Prostate gland (tissue), 2 donors: ENCODE measurements at regions not wholly inside any gene's neighbourhood (a gene's known extent, or its start where the extent isn't known, plus 50 kb on each side); places are given as distances from the start of the nearest gene placed in this dataset.

ENCODE experiments used
- DNase-seq: peaks from one replicate; pipeline ENCODE4 v3.0.0-alpha.2; 2019; ENCODE audit warnings: low spot score
- H3K27ac ChIP-seq, 2 donors: fragments of 200-600 bp; sonication (generic); 2 replicates each; pipeline ENCODE4 v1.5.1; 2017 to 2019
- H3K27me3 ChIP-seq: fragments of 200-600 bp; sonication (generic); replicated peaks from 2 replicates; pipeline ENCODE4 v1.5.1; 2019; ENCODE audit not compliant: insufficient read depth
- H3K36me3 ChIP-seq, 2 donors: fragments of 200-600 bp; sonication (generic); 1 replicate in 1 of 2; 2 replicates in 1 of 2; pipeline versions ENCODE4 v1.5.1 to v1.8.1; 2017 to 2019
- H3K4me1 ChIP-seq: fragments of 200-600 bp; sonication (generic); replicated peaks from 2 replicates; pipeline ENCODE4 v1.5.1; 2019
- H3K4me3 ChIP-seq, 2 donors: fragments of 200-600 bp; sonication (generic); 2 replicates each; pipeline ENCODE4 v1.5.1; 2017 to 2019
- H3K9me3 ChIP-seq: fragments of 200-600 bp; sonication (generic); 2 replicates; pipeline ENCODE4 v1.5.1; 2017
- POLR2A ChIP-seq: fragments of 450-650 bp; IDR thresholded peaks from one replicate; pipeline ENCODE4 v1.6.1; 2016; ENCODE audit warnings: antibody characterized with exemption, mild to moderate bottlenecking
- POLR2AphosphoS5 ChIP-seq: sonication (generic); formaldehyde crosslinking; IDR thresholded peaks from one replicate; pipeline ENCODE4 v1.6.1; 2017; ENCODE audit warnings: antibody characterized with exemption
- WGBS: methylation state at CpG from one replicate; pipeline ENCODE4 v1.1.5; 2018; 5-methylcytosine and 5-hydroxymethylcytosine counted together
- intact Hi-C: fragments of 100-400 bp; cut with DNase I; formaldehyde crosslinking; loops from one replicate; pipeline ENCODE4 v1.14.2; 2022
- TF ChIP-seq, protein P1 (sequence below), 4 experiments: fragments of 200-600 bp in 2 of 4; fragments of 450-650 bp in 2 of 4; sonication (generic) in 2 of 4; IDR thresholded peaks; 1 replicate in 3 of 4; 2 replicates in 1 of 4; pipeline ENCODE4 v1.5.1; 2016 to 2019; ENCODE audit warnings: antibody characterized with exemption in 4 of 4, mild to moderate bottlenecking in 2 of 4, moderate library complexity in 2 of 4

DNA sequence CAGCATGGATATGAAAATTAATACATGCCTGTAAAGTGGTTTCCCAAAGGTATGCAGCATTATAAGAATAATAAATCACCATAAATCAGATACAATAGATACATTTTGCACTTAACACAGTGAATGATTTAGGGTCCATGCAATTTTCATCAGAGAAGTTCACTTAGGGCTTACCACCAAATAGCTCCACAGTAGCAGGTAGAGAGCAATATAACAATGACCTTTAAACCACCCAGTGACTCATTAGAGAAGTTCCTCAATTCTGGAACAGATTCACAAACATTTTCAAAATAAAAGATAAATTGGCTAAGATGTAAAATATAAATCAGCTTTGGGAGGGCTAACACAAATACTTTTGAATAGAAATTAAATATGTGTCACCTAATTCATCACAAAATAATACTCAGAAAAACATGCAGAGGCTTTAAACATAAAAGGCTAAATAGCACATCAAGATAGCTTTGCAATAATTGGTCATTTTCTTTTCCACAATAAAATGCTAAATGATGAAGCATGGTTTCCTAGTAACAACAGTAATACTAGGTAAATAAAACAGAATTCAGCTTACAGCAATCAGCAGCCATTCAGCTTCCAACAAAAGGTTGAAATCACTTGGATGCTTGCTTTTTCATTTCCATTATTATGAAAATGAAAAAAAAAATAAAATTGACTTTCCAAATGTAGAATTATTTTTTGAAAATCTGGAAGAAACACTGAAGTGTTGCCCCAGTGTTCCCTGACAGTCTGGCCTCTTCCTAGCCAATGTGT, 84.3 kb upstream of the NBEA start:
- H3K4me3 ChIP-seq, result no peak overlapping the region
- no peaks in the 10 kb centered on the region for H3K27me3 ChIP-seq
- H3K27ac ChIP-seq, result no peak overlapping the region
- intact Hi-C loops, result no loop called here
- H3K9me3 ChIP-seq, result no peaks in the 10 kb centered on the region
- no peaks in the 10 kb centered on the region for H3K36me3 ChIP-seq
- H3K4me1 ChIP-seq, result no peaks in the 10 kb centered on the region
- no peak for DNase-seq
- TF ChIP-seq, protein P1, sequence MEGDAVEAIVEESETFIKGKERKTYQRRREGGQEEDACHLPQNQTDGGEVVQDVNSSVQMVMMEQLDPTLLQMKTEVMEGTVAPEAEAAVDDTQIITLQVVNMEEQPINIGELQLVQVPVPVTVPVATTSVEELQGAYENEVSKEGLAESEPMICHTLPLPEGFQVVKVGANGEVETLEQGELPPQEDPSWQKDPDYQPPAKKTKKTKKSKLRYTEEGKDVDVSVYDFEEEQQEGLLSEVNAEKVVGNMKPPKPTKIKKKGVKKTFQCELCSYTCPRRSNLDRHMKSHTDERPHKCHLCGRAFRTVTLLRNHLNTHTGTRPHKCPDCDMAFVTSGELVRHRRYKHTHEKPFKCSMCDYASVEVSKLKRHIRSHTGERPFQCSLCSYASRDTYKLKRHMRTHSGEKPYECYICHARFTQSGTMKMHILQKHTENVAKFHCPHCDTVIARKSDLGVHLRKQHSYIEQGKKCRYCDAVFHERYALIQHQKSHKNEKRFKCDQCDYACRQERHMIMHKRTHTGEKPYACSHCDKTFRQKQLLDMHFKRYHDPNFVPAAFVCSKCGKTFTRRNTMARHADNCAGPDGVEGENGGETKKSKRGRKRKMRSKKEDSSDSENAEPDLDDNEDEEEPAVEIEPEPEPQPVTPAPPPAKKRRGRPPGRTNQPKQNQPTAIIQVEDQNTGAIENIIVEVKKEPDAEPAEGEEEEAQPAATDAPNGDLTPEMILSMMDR (IDR thresholded peaks at IDR 0.05), result no peak
- TF ChIP-seq POLR2AphosphoS5, result no peak
- no peak for TF ChIP-seq POLR2A

DNA sequence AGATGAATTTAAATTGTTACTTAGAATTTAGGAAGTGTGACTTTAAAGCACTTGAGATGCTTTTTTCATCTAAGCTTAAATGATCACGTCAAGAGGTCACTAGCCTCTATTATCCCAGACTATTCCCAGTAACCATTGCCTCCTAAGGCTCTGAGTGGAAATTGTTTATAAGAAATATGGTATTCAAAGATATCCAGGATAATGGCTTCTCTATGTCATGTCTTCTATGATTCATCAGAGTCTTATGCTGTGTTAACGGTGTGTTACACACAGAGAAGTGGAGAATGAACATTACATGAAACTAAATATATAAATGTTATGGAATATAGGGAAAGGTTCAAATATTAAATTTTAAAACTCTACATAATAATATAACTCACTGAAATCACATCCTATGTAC, 79.8 kb upstream of the NBEA start:
- DNase-seq, result no peak
- Histone ChIP-seq H3K36me3 (no peaks in the 10 kb centered on the region), H3K27me3 (no peaks in the 10 kb centered on the region), H3K4me3 (no peak overlapping the region), H3K9me3 (no peaks in the 10 kb centered on the region), H3K4me1 (no peaks in the 10 kb centered on the region), H3K27ac (no peak overlapping the region)
- no peak for TF ChIP-seq POLR2AphosphoS5
- TF ChIP-seq, protein P1 (IDR thresholded peaks at IDR 0.05), result no peak
- WGBS, result 94% methylated on average over 2 of the region's 2 CpGs
- intact Hi-C loops, result no loop called here

DNA sequence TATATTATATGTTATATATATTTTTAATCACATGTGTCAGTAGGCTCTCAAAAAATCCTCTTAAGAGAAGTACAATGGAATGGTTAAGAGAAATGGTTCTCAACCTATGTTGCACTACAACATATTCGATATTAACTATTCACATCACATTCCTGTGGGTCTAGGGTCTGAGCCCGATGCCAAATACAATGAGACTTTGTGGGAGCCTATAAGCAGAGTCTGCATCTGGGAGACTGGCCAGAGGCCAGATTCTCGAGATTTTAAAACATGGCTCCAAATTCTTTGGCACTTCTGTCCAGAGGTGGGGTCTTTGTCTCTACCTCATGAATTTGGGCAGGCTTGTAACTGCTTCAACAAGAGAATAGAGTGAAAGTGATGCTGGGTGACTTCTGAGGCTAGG, 79.4 kb upstream of the NBEA start:
- intact Hi-C loops, result no loop called here
- Histone ChIP-seq H3K4me3 (no peak overlapping the region), H3K27me3 (no peaks in the 10 kb centered on the region), H3K36me3 (no peaks in the 10 kb centered on the region), H3K4me1 (no peaks in the 10 kb centered on the region), H3K27ac (no peak overlapping the region), H3K9me3 (no peaks in the 10 kb centered on the region)
- TF ChIP-seq POLR2A, result no peak
- TF ChIP-seq, protein P1 (IDR thresholded peaks at IDR 0.05), result no peak
- TF ChIP-seq POLR2AphosphoS5, result no peak
- DNase-seq, result no peak
- WGBS, result 58% methylated on average over 3 of the region's 3 CpGs

DNA sequence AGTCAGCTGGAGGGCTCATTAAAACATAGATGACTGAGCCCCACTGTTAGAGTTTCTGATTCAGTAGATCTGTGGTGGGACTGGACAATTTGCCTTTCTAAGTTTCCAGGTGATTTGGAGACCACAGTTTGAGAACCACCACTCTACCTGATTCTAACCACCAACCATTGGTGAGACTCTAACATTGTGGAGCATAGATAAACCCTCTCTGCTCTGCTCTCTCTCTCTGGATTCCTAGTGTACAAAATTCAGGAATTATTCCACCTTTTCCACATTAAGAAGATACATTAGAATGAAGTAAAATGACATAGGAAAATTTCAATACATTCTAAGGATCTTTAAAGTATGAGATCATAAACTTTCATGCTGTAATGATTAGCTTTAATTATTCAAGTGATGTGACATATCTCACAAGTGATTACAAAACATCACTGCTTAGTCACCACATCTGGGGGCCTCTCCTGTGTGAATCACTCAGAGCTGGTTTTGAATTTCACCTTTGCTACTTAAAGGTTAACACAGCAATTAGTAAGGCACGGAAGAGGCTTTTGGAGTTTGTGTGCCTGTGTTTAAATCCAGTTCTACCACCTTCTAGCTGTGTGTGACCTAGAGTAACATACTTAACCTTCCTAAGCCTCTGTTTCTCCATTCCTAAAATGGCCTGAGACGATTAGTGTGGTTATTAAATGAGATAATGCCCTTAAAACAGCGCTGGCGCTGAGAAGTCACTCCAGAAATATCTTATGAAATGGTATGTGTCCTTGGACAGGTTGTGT, 78.5 kb upstream of the NBEA start:
- H3K4me3 ChIP-seq, result no peak overlapping the region
- intact Hi-C loops, result no loop called here
- 70% methylated on average over 4 of the region's 4 CpGs for WGBS
- no peaks in the 10 kb centered on the region for H3K36me3 ChIP-seq
- TF ChIP-seq, protein P1 (IDR thresholded peaks at IDR 0.05), result no peak
- TF ChIP-seq POLR2A, result no peak
- no peak for TF ChIP-seq POLR2AphosphoS5
- no peaks in the 10 kb centered on the region for H3K4me1 ChIP-seq
- no peak for DNase-seq
- no peaks in the 10 kb centered on the region for H3K9me3 ChIP-seq
- no peak overlapping the region for H3K27ac ChIP-seq
- no peaks in the 10 kb centered on the region for H3K27me3 ChIP-seq

DNA sequence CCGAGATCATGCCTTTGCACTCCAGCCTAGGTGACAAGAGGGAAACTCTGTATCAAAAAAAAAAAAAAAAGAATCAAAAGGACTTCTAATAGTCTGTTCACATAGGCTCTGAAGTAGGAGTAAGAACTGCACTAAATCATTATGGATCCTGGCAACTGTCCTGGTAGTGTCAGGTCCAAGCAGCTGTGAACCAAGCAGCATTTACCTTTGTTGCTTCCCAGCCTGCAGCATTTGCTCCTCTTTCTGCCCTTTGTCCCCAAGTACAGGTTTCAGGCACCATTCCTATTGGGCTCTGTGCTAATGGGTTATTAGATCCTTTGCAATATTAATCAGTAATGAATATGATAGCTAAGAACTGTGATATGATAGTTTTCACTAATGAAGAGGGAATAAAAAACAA, 77.4 kb upstream of the NBEA start:
- WGBS, result 77% methylated on average over 1 of the region's 1 CpG

More for the DNA sequence above, 77.4 kb upstream of the NBEA start:
- no peak for DNase-seq
- no peak overlapping the region for H3K4me3 ChIP-seq
- H3K9me3 ChIP-seq, result no peaks in the 10 kb centered on the region
- no peak overlapping the region for H3K27ac ChIP-seq
- H3K36me3 ChIP-seq, result no peaks in the 10 kb centered on the region
- H3K4me1 ChIP-seq, result no peaks in the 10 kb centered on the region
- intact Hi-C loops, result no loop called here
- no peak for TF ChIP-seq POLR2AphosphoS5
- no peaks in the 10 kb centered on the region for H3K27me3 ChIP-seq
